D721Med (cell line): ENCODE measurements at regions not wholly inside any gene's neighbourhood (a gene's known extent, or its start where the extent isn't known, plus 50 kb on each side); places are given as distances from the start of the nearest gene placed in this dataset.

Source experiments
- DNase-seq: peaks from one replicate; pipeline ENCODE4 v3.0.0; 2011; ENCODE audit warnings: low spot score; ENCODE audit not compliant: insufficient read length
- FAIRE-seq: peaks from 2 replicates; lab custom pipeline; 2011; peaks lifted over from hg19 to GRCh38; lab: Jason Lieb, UNC
- CTCF ChIP-seq: IDR thresholded peaks from 2 replicates; pipeline ENCODE4 v1.5.1; 2012; ENCODE audit warnings: mild to moderate bottlenecking, control low read depth; ENCODE audit not compliant: insufficient read depth; ENCODE audit errors: missing control alignments

GRCh38 chr1:37294529-37294928 is 179.9 kb upstream of the ZC3H12A start:
- DNase-seq (no peak), FAIRE-seq (no peak)
- no peak for TF ChIP-seq CTCF

GRCh38 chr1:37298769-37299168 is 175.6 kb upstream of the ZC3H12A start:
- TF ChIP-seq CTCF = no peak
- no peak for FAIRE-seq

GRCh38 chr1:37299216-37299615 is 175.2 kb upstream of the ZC3H12A start:
- FAIRE-seq (no peak), DNase-seq (no peak)
- no peak for TF ChIP-seq CTCF

More at GRCh38 chr1:37298769-37299168, 175.6 kb upstream of the ZC3H12A start:
- DNase-seq = no peak

GRCh38 chr1:37303884-37304574 is 170.4 kb upstream of the ZC3H12A start:
- FAIRE-seq (no peak), DNase-seq (no peak)
- TF ChIP-seq CTCF = no peak

- no peak for FAIRE-seq
- TF ChIP-seq CTCF = no peak
- DNase-seq = no peak
Observed at GRCh38 chr1:37305108-37305507, 169.3 kb upstream of the ZC3H12A start.

DNA sequence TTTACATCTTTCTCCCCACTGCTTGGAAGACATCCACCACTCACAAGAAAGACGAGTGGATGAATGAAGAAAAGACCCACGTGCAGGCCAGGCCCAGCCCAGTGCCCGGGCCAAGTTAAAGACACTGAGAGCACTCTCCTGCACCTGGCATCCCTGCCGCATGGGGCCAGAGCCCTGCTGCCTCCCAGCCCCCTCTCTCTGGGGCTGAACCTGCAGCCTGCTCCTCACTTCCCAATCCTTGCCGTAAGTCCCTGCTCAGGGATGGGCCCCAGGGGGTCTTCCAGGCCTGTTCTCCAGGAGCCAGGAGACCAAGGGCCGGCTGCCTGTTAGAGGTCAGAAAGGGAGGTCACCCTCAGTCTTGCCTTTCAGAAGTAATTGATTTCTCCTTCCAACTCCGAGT is 168.5 kb upstream of the ZC3H12A start:
- no peak for TF ChIP-seq CTCF
- no peak for FAIRE-seq
- DNase-seq = no peak

DNA sequence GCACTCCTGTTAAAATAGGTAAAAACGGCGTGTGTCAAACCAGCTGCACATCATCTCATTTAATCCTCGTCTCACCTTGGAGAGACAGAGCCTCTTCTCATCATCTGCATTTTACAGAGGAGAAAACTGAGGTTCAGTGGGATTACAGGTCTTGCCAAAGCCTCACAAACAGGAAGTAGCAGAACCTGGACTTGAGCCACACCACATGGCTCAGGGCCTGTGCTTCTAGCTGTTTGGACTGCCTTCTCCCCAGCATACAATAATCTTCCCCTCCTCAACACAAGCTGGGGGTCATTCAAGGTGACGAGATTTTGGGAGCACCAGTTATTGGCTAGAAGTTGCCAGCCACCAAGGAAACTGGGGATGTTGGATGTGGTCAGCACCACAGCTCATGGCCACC is 167.9 kb upstream of the ZC3H12A start:
- no peak for FAIRE-seq
- no peak for TF ChIP-seq CTCF
- no peak for DNase-seq
